Right ventricle myocardium superior (tissue), 1 donor: ENCODE measurements at regions not wholly inside any gene's neighbourhood (a gene's known extent, or its start where the extent isn't known, plus 50 kb on each side); places are given as distances from the start of the nearest gene placed in this dataset.

Source experiments
- ATAC-seq: fragments of 200-7000 bp; cut with Tn5 transposase; one replicate; pipeline ENCODE4 v1.9.1; 2020; ENCODE audit warnings: mild to moderate bottlenecking; ENCODE audit not compliant: poor library complexity
- DNase-seq: peaks from one replicate; pipeline ENCODE4 v3.0.0-alpha.2; 2020
- intact Hi-C: fragments of 100-400 bp; cut with DNase I; formaldehyde crosslinking; loops from one replicate; pipeline ENCODE4 v1.11.2; 2022
- donor health status: DM: no; HTN: yes; CAD: no; lungs with severe emphysema.

DNA sequence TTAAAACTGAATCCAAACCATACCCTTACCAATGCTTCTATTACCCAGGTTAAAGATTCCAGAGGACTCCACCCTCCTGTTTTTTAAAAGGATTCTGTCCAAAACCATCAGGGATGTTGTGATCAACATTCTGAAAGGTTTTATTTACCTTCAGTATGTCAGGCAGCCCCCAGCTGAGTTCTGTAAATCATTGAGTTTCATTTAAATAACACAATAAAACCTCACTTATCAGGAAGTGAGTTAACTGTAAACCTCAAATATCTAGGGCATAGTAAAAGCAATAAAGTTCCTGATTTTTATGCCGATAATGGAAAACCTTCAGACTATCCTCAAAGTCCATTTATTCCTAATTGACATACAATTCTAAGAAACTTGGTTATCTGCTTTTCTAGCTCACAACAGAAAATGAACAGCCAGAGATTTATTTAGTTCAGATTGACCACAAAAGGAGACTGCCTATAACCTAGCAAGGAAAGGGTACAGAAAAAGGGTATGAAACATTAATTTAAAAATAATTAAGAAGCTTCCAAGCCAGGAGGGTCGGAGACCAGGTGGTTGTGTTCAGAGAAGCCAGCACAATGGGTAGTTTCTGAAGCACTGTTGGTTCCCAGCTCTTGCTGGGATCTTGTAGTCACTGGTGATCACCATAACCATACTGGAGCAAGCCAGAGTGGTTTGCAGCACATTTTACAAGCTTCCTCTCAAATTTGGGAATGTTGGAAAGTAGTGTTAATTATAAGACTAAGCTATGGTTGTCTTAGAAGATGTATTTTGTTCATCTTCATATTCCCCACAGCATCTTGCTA, 336.4 kb upstream of the FMN2 start:
- DNase-seq = no peak
- intact Hi-C loops = no loop called here
- no peak for ATAC-seq

DNA sequence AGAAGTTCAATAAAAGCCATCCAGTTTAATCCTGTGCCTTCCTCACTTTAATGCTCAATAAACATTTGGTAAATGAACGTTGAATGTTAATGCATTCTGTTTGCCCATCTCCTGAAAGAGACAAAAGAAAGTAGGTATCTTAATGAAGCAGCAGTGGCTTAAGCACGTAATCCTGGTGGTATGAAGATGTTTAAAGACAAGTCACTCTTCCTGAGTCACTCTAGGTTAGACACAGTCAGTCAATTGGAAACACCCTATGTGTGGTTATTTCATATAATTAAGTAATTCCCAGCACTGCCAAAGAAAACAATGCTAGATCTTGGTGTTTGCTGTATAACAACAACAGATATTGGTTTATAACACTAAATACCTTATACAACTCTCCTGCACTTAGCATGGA, 334.0 kb upstream of the FMN2 start:
- intact Hi-C loops = no loop called here
- no peak for DNase-seq
- ATAC-seq = no peak

DNA sequence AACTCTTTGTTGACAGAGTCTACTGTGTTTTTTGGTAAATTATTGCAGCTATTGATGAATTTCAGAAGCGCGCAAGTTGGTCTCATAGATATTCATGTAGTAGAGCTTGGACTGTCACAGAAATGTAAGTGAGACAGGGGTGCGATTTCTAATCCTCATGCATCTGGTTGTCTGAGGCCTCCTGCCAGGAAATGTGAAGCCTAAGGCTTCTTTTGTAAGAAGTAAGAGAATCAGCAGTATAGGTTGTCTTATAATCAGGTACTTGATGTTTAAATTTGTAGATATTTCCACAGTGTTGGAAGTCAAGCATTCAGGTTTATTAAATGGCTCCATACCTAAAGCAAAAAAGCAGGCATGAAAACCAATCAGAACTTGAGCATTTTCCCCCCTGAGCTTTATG, 332.9 kb upstream of the FMN2 start:
- no peak for ATAC-seq
- intact Hi-C loops = no loop called here
- no peak for DNase-seq

DNA sequence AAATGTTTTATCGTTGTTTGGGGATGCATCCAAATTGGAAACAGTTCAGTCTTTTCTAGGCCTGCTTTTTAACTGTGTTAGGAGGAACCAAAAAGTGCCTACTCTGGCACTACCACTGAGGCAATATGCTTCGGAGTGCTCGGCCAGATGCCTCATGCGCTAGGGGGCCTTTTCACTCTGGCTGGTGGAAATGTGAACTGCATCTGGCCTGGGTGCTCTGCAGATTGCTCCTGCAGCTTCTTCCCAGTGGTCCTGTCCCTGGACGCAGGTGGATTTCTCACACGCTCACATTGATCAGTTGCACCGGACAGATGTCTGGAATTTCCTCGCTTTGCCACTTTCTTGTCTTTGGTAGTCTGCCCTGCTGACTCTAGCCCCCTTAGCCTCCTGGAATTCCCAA, 330.2 kb upstream of the FMN2 start:
- no peak for DNase-seq
- no peak for ATAC-seq
- intact Hi-C loops = no loop called here

DNA sequence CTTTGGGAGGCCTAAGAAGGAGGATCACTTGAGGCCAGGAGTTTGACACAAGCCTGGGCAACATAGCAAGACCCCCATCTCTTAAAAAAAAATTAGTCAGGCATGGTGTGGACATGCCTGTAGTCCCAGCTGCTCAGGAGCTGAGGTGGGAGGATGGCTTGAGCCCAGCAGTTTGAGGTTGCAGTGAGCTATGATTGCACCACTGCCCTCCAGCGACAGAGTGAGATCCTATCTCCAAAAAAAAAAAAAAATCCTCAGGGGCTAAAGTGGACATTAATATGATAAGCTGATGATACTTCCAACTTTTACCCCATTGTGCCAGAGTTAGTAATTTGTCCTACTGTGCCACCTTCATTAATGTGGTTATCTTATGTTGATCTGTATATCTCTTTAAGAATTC, 327.8 kb upstream of the FMN2 start:
- ATAC-seq (no peak), DNase-seq (no peak)
- intact Hi-C loops = no loop called here

DNA sequence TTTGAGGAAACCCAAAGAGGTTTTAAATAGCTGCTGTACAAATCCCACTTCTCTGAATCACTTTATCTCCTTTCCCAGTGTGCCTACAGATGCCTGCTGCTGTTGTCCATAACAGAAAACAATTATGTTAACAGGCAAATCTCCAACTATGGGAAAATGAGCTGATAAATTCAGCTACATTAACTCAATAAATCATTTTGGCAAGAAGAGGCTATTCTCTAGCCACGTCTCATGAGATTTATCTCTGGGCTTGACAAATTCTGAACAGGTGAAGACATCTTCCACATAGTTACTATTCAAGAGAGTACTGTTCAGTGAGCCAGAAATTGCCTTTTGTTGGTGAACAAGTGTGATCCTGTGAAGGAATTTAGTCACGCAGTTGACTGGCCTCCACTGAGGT, 327.1 kb upstream of the FMN2 start:
- ATAC-seq = no peak
- intact Hi-C loops = no loop called here
- DNase-seq = no peak

DNA sequence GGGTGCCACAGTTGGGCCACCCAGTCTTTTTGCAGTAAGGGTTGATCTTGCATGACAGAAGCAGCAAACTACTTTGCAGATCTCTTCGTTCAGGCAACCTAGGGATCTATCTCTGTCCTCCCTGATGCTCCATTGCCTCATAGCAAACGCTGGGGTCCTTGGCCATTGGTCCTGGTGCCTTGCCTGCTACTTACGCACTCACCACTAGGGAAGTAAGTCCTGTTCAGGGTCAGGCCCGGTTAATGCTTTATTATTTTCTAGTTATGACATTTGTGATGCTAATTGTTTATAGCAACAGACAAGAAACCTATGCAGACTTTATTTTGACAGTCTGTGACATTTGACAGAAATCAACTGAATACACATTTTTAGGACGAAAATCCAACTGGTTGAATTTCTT, 326.5 kb upstream of the FMN2 start:
- no peak for ATAC-seq
- intact Hi-C loops = no loop called here

DNA sequence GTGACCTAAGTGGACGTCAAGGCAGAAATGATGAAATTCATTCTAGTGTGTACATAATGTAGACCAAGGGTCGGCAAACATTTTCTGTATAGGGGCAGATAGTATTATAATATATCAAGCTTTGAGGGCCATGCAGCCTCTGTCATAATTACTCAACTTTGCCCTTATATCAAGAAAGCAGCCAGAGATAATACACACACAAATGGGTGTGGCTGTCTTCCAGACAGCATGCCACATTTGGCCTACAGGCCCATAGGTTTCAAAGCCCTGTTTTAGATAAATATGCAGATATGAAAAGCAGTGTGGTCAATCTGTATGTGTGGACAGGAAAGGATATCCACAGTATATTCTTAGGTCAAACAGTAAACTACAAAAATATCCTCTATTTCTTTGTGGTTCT, 320.1 kb upstream of the FMN2 start:
- no peak for ATAC-seq
- intact Hi-C loops = no loop called here
- no peak for DNase-seq

More for the DNA sequence above, 326.5 kb upstream of the FMN2 start:
- DNase-seq = no peak

DNA sequence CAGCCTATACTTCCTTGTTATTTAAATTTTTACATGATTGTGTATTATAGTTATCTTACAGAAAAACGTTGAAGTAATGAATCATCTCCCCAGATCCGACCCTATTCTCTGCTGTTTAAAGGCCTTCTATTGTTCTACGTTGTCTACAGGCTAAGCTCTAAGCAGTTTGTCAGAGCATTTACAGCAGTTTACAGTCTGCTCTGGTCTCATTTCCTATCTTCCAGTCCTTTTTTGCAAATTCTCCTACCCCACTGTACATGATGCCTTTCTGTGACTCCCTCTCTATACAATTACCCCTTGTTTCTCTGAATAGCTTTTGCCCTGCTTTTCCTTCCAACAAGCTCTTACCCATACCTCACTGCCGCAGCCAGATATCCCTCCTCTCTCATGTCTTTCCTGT, 319.2 kb upstream of the FMN2 start:
- ATAC-seq (no peak), DNase-seq (no peak)
- intact Hi-C loops = no loop called here

DNA sequence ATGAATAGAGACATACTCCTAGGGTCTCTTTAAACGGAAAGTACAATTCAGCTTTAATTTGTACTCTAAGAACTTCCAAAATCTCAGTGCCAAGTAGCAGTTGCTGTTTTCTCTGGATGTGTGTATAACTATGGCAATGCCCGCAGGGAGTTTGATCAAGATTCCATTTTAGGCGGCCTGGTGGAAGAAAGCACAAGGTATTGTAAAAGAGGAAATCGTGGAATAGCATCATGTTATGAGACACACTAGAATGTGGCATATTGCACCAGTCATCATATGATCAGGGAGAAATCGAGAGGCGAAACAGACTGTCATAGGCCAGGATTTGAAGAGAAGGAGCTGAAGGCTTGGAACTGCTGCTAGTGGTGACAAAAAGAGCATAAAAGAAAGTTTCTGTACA, 316.2 kb upstream of the FMN2 start:
- DNase-seq (no peak), ATAC-seq (no peak)
- intact Hi-C loops = no loop called here

DNA sequence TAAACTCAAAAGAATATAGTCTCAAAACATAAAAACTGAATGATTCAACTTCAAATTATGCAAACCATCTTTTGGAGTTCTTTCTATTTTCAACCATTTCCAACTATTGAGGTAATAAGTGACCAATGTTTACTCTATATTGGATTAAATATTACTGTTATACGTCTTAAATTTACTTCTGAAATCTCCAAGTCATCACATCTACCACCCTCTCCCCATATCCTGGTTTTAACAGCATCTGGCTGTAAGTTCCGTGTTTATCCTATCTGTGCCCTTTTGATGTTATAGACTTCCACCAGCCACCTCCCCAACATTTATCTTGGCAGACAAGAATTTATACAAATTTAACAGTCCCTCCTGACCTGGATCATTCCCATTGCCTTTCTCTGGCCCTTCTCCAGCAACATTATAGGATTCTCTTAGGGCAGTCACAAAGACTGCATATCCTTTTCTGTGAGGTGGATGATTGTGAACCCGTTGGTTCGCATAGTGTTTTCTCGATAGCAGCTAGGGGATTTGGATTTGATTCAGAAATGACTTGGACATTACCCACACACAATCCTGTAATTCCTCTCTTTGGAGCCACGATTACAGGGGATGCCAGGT, 313.4 kb upstream of the FMN2 start:
- DNase-seq (no peak), ATAC-seq (no peak)
- intact Hi-C loops = no loop called here

DNA sequence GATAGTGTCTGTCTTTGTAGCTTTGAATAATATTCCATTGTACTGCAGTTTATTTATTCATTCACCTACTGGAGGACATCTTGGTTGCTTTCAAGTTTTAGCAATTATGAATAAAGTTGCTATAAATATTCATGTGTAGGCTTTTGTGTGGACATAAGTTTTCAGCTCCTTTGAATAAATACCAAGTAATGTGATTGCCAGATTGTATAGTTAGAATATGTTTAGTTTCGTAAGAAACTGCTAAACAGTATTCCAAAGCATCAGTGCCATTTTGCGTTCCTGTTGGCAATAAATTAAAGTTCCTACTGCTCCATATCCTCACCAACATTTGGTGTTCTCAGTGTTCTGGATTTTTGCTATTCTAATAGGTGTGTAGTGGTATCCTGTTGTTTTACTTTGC, 311.7 kb upstream of the FMN2 start:
- no peak for ATAC-seq
- intact Hi-C loops = no loop called here

DNA sequence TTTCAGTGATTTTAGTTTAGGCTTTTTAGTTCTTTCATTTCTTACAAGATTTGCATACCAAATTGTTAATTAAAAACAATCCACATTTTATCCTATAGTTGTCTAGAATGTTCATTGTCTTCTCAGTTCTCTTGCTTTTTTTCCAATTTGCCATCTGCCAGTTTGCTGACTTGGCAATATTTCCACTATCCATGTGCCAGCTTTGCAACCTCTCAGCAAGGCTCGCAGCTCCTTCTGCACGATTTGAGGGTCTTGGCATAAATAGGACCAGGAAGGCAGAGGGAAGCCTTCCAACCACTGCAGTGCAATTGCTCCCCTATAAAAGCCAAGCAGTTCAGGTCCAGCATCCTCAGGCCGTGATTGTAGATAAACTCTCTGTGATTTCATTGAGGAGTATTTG, 306.8 kb upstream of the FMN2 start:
- intact Hi-C loops = no loop called here
- no peak for DNase-seq
- ATAC-seq = no peak

More for the DNA sequence above, 311.7 kb upstream of the FMN2 start:
- DNase-seq = no peak

DNA sequence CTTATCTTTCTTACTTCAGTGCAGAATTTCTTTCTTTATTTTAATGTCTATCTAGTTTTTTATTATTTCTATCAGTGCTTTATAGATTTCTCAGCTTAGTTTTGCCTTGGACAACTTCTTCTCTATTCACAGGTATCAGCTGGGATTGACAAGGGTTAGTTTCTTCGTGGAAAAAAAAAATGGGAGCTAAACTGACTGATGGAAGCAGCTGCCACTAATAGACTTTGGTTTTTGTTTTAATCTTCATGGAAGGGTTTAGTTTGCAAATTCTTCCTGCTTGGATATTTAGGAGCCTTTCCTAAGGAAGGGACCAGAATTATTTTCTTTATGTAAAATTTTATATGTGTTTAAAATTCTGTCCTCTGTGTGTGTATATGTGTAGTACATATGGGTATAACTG, 306.1 kb upstream of the FMN2 start:
- intact Hi-C loops = no loop called here
- DNase-seq (no peak), ATAC-seq (no peak)

DNA sequence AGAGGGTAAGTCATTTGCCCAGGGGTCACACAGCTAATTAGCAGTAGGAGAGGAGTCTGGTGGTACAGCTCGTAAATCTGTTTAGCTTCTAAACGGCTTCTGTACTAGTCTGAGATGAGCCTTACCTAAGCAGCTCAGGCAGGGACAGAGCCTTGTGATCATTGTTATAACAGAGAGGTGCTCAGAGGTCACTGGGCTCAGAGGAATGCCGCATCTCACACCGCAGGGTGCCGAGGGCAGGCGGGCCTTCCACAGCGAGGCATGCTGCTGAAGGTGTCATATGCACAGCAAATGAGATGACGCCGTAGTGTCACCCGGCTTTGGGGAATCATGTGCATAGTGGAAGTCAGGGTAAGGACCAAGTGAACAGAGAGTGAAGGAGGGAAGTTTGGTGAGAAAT, 305.2 kb upstream of the FMN2 start:
- no peak for DNase-seq
- ATAC-seq = no peak
- intact Hi-C loops = no loop called here

DNA sequence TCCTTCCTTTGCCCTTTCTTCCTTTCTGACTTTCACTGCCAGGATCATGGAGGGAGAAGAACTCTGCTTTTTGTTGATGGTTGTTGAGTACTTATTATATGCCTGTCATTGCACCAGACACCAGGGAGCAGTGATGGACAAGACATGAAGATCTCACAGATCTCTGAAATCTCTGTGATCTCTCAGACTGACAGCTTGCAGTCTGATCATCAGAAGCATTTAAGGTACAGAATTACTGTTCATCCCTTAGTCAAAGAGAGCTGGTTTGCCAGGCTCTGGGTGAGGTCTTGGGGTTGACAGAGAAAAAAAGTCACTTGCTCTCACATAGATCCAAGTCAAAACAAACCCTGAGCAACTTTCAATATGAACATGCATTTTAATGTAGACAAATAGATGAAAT, 299.5 kb upstream of the FMN2 start:
- ATAC-seq (no peak), DNase-seq (no peak)
- intact Hi-C loops = no loop called here

DNA sequence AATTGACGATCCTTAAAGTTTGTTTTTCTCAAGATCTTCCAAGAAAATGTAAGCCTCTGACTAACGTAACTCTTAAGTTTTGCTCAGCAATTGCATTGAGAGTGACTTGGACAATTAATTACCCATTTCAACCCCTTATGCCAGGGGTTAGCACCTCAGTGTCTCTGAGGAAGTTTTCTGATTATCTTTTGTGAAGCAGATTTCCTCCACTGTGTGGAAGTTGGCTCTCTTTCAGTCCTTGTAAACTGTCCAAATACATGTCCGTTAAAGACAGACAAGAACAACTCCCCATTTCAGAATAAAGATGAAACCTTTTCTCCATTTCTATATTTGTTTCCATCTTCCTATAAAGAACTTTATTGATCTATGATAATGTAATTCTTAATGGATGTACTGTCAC, 296.4 kb upstream of the FMN2 start:
- ATAC-seq (no peak), DNase-seq (no peak)
- intact Hi-C loops = no loop called here

DNA sequence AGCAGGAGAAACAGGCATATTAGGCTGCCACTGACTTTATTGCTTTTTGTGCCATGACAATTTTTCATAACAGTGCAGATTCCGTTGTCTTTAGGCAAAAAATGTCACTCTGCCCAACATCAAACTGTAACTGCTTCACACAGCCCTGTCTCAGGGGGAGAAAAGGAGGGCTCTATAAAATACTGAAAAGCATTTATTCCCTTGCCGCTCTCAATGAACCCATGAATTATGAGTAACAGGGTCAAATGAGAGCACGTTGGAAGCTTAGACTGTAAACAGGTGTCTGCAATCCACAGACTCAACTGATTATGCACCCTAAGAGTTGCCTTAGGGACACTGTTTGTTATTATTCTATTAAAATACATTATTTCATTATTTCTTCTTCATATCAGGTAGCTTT, 292.1 kb upstream of the FMN2 start:
- no peak for DNase-seq
- no peak for ATAC-seq
- intact Hi-C loops = no loop called here

DNA sequence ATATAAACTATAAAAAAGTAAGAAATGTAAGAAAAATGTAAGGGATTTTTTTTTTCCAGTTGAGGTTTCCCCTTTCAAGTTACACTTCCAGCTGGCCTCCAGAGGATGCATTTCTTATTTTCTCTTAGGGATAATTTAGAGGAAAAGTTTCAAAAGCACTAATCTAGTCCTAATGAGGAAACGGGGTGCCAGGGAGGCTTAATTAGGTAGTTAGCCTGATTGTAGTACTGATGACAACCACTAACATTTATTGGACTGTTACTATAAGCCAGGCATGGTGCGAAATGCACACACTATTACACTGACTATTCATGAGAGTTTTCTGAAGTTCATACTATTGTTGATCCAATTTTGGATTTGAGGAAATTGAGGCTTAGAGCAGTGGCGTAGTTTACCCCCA, 290.8 kb upstream of the FMN2 start:
- no peak for DNase-seq
- intact Hi-C loops = no loop called here
- no peak for ATAC-seq

DNA sequence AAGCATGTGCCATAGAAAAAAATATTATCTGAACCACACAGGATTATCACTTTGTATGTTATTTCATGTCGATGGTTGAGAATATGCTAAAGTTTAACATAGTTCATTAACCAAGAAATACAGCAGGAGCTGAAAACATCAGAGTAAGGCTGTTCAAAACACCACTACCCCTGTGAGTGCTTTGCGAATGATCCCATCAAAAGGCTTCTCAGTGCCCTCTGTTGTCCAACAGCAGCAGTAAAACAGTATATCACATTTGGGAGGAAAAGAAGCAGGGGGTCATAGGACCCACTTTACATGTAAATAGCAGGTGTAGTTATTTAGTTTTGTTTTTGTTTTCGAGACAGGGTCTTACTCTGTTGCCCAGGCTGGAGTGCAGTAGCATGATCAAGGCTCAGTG, 289.4 kb upstream of the FMN2 start:
- intact Hi-C loops = no loop called here
- DNase-seq (no peak), ATAC-seq (no peak)

DNA sequence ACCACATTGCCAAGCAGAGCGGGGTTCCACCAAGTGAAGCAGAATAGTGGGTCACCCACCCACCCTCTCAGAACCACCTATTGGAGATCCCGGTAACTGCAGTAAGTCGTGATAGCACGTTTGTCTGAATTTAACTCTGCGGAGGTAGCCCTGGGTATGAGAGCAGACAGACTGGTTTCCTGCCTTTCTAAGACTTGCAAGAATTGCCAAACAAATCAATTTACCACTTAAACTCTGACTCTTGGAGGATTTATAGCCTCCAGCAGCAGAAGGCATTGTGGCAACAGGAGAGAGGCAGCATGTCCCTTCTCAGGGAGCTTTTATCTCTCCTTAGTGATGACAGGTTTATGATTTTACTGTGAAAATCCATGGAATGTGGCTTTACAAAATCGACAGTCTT, 287.9 kb upstream of the FMN2 start:
- intact Hi-C loops = no loop called here
- DNase-seq = no peak
- ATAC-seq = no peak
